Middle frontal gyrus (tissue), 1 donor: ENCODE measurements at regions not wholly inside any gene's neighbourhood (a gene's known extent, or its start where the extent isn't known, plus 50 kb on each side); places are given as distances from the start of the nearest gene placed in this dataset.
"Not testable (repeated sequence)": the region's sequence is repeated elsewhere in the genome, so short reads cannot be mapped to it uniquely, and the experiment has no call there.

ENCODE experiments used
- DNase-seq: peaks from one replicate; pipeline ENCODE4 v3.0.0-alpha.2; 2015; ENCODE audit warnings: low spot score; ENCODE audit errors: extremely low spot score

GRCh38 chr22:48911067-48911466 is 916.6 kb downstream of the BRD1 start:
- not testable (repeated sequence) for DNase-seq

DNA sequence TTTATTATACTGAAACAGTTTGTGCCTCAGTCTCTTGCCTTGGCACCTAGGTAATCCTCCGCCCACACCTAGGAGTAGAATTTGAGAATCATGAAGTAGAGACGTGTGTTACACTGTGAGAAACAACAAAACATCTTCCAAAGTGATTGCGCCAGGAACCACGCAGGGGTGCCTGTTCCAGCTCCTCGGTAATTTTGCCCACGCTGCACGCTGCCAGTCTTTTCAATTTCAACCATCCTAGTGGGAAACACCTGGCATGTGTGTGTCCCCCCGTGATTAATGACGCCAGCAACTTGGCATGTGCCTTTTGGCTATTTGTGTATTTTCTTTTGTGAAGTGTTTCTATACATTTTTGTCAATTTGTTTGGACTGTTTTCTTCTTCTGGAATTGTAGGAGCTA is 919.1 kb downstream of the BRD1 start:
- DNase-seq = no peak

DNA sequence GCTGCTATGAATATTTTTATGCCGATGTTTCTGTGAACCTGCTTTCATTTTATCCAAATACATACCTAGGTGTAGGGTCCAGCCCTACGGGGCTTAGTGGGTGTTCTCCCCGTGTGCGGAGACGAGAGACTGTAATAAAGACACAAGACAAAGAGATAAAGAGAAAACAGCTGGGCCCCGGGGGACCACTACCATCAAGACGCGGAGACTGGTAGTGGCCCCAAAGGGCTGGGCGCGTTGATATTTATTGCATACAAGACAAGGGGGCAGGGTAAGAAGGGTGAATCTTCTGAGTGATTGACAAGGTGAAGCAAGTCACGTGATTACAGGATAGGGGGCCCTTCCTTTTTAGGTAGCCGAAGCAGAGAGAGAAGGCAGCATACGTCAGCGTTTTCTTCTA is 920.1 kb downstream of the BRD1 start:
- no peak for DNase-seq

- no peak for DNase-seq
Observed at GRCh38 chr22:48906216-48906835, 921.3 kb downstream of the BRD1 start.

DNA sequence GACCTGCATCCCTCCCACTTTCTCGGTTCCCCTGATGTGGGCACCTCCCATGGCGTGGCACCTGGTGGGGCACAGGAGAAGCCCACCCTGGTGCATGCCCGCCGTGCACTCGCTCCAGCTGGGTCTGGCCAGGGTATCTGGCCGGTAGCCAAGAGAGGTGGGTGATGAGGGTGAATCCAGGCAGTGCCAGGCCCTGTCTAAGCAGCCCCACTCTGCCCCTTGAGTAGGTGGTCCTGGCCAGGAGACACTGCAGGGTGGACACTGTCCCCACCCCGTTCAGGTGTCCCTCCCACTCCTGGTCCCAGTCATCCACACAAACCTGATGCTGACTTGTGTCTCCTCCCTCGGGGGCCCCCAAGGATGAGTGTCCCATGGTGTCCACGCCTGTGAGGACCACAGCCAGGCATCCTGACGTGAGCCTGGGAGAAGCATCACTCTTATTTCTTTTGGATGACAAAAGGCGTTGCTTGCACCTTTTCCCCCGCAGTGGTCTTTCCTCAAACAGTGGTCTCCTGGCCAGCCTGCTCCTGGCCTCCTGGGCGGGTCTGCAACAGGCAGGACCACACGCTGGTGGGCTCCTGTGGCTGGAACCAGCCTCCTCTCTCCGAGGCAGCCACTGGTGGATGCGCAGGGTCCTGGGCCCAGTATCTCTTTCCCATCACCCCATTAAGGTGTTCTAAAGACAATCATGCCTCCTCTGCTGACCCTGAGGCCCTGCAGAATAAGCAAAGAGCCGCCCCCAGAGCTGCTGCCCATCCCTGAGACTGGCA is 922.3 kb downstream of the BRD1 start:
- no peak for DNase-seq

GRCh38 chr22:48902983-48903650 is 924.6 kb downstream of the BRD1 start:
- DNase-seq = no peak

GRCh38 chr22:48902001-48902869 is 925.4 kb downstream of the BRD1 start:
- no peak for DNase-seq

DNA sequence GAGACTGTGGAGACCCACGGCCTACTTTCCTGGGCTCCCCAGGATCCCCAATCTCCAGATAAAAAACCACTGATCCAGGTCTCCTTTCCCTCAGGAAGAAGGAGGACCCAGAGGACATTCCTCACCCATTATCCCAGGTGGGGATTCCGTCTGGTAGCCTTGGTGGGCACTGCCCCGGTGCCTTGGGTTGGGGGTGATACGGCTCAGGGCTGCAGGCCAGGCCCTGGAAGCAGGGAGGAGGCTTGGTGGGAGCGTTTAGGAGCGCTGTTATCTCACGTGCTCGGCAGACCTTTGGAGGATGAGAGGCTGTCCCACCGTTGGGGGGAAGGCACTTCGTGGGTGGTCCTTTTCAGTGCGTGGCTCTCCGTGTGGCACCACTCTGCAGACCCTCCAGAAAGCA is 926.3 kb downstream of the BRD1 start:
- no peak for DNase-seq

- no peak for DNase-seq
Observed at GRCh38 chr22:48900626-48901025, 927.0 kb downstream of the BRD1 start.

DNA sequence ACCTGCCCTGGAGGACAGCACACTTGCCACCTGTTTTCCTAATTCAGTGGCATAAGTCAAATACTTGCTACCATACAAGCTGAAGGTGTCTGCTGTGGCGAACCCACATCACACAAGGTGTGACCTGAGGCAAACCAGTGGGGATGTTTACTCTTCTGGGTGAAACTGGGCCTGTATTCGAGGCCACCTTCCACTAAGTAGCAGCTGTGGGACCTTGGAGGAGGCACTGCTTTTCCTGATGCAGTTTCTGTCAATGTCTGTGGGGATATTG is 927.4 kb downstream of the BRD1 start:
- no peak for DNase-seq

GRCh38 chr22:48899523-48900326 is 927.9 kb downstream of the BRD1 start:
- DNase-seq = no peak

DNA sequence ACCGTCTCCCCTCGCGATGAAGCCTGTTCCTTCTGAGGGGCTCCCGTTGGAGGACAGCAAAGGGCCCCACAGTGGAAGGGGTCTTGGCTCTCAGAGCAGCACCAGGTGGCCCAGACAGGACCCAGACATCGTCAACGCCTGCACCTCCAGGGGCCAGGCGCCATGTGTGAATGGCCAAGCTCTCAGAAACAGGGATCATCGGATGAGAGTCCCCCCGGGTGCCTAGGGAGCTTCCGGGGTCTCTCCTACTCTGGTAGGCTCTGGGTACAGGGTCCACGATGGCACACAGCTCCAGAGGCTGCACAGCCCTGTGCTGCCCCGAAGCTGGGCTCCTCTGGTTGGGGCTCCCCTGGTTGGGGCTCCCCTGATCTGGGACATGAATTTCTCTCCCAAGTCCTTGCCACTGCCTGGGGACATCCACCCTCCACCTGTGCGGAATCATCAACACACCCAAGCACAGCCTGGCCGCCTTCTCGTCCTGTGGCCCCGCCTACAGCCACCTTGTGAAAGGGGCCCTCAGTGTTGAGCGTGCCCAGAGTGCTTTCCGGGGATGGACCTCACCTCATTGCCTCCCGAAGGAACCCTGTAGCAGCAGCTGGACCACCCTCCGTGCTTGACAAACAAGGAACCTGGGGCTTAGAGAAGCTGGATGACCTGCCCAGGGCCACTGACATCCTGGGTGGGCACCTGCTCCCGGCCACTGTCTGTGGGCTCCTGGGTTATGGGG is 929.0 kb downstream of the BRD1 start:
- no peak for DNase-seq

DNA sequence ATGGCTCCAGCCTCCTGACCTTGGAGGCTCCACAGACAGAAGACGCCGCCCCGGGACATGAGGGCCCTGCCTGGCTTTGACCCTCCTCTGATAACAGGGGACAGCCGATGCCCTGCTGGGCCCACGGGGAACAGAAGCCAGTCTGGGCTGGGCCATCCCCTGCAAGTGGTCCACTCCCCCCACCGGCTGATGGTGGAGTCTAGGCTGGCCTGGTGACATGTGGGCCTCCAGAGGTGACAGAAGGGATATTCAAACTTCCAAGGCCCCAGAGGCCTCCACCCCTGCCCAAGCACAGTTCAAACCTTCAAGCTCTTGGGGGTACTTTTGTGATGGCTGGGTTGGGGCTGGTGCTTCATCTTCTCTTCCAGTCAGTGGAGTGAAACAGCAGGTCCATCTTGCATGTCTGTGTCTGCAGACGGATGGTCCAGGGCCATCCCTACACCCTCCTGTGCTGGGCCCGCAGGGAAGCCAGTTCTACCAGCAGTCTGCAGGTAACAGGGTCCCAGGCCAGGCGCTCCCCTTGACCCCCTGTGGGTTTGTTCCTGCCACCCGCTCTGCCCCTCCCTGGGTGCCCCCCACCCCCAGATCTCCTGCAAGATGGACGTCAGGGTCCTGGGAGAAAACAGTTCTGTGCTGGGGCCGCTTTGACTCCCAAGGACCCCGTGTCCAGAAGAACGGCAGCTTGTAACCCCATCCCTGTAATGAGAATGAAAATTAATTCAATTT is 929.9 kb downstream of the BRD1 start:
- DNase-seq = no peak

DNA sequence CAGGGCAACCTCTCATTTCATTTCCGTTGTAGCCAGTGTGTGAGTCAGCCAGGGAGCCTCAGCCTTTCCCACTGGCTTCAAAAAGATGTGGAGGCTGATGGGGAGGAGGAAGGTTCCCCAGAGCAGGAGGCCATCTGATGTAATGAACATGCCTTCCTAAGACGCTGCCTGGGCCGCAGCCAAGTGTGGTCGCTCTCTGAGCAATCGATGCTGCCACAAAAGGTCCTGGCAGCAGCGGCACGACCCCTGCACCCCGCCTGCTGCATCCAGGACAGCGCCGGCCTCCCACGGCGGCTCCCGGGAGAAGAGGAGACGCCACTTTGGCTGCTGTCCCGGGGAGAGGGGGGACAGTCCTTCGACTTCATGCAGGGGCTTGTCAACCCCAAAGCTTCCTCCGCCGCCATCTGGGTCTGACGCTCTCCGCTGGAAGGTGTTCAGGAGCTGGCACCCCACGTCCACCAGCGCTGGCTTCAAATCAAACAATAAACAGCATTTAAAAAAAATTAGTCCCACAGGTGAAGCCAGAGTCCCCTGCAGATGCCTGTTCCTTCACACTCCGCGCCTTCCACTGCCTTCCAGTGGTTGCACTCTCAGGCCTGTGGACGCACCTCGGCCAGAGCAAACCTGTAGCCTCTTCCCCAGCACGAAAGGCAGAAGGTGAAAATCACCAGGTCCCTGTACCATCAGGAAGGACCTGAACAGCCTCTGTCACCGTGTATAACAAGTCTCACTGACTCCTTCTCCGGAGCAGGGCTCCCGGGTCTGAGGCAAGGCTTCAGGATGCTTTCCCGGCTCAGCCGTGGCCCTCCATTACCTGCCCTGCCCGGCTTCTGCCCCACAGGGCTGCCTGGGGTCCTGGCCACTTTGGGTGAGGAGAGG is 930.7 kb downstream of the BRD1 start:
- no peak for DNase-seq

- no peak for DNase-seq
Observed at GRCh38 chr22:48895831-48896765, 931.6 kb downstream of the BRD1 start.

DNA sequence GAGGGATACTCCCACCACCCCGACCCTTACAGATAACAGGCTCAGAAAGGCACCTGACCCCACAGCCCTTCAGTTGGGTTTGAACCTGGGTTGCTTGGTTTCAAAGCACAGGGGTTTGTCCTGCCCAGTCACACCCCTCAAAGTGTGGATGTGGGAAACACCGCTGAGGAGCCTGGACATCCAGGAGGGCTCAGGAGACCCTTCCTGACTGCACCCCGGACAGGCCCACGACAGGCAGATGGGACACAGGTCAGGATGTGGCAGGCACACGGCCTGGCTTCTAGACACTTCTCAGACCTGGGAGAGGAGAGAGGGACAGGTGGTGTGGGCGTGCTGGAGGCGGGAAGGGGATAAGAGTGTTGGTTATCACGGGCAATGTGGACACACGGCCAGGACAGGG is 932.3 kb downstream of the BRD1 start:
- DNase-seq = no peak

- no peak for DNase-seq
Observed at GRCh38 chr22:48894804-48895250, 932.8 kb downstream of the BRD1 start.
